Activated B cell treated with CpG ODN at 0.5 μM for 24 hours (primary cell): ENCODE measurements at regions not wholly inside any gene's neighbourhood (a gene's known extent, or its start where the extent isn't known, plus 50 kb on each side); places are given as distances from the start of the nearest gene placed in this dataset.

ENCODE experiments used
- ATAC-seq: fragments of 200-7000 bp; cut with Tn5 transposase; one replicate; pipeline ENCODE4 v1.10.0; 2021; ENCODE audit warnings: low read depth, mild to moderate bottlenecking, moderate library complexity
- CTCF ChIA-PET: fragments of 350-600 bp; sonication (Branson Sonifier 250); formaldehyde crosslinking; loops from one replicate; lab custom pipeline; 2021; ENCODE audit warnings: antibody characterized with exemption; lab: Charles Lee
- POLR2A ChIA-PET: fragments of 350-600 bp; sonication (Branson Sonifier 250); formaldehyde crosslinking; loops from one replicate; lab custom pipeline; 2021; ENCODE audit warnings: antibody characterized with exemption; lab: Charles Lee
- DNase-seq: peaks from one replicate; pipeline ENCODE4 v3.0.0; 2022
- H3K27ac Mint-ChIP-seq: one replicate; pipeline ENCODE4 v1.8.0; 2020; ENCODE audit warnings: mixed read lengths
- H3K27me3 Mint-ChIP-seq: one replicate; pipeline ENCODE4 v1.8.0; 2021; ENCODE audit warnings: mixed read lengths
- H3K36me3 Mint-ChIP-seq: one replicate; pipeline ENCODE4 v1.8.0; 2021; ENCODE audit warnings: low read depth, mixed read lengths
- H3K4me1 Mint-ChIP-seq: one replicate; pipeline ENCODE4 v1.8.0; 2021; ENCODE audit warnings: mixed read lengths
- H3K4me3 Mint-ChIP-seq: one replicate; pipeline ENCODE4 v1.8.0; 2020; ENCODE audit warnings: mild to moderate bottlenecking, mixed read lengths
- H3K9me3 Mint-ChIP-seq: one replicate; pipeline ENCODE4 v1.8.0; 2020; ENCODE audit warnings: mixed read lengths
- CTCF ChIP-seq: fragments of 200-600 bp; IDR thresholded peaks from one replicate; pipeline ENCODE4 v1.8.0; 2022; ENCODE audit warnings: antibody characterized with exemption, mild to moderate bottlenecking
- intact Hi-C: fragments of 100-400 bp; cut with micrococcal nuclease; formaldehyde crosslinking; loops from one replicate; pipeline ENCODE4 v1.15.1; 2024

- CTCF ChIA-PET = no interaction called here
These were observed 198.1 kb downstream of the CSNK1G3 start for GRCh38 chr5:123710031-123710430.

GRCh38 chr5:123709422-123709821 is 197.4 kb downstream of the CSNK1G3 start:
- Mint-ChIP-seq H3K27me3 (no peaks in the 10 kb centered on the region), H3K9me3 (peaks cover 23% of the 10 kb centered on the region), H3K36me3 (no peaks in the 10 kb centered on the region), H3K4me3 (no peak overlapping the region), H3K4me1 (no peaks in the 10 kb centered on the region), H3K27ac (no peak overlapping the region)
- ATAC-seq (no peak), DNase-seq (no peak)
- no peak for TF ChIP-seq CTCF
- CTCF ChIA-PET = no interaction called here
- intact Hi-C loops = no loop called here
- POLR2A ChIA-PET = no interaction called here

More at GRCh38 chr5:123710031-123710430, 198.1 kb downstream of the CSNK1G3 start:
- ATAC-seq (no peak), DNase-seq (no peak)
- Mint-ChIP-seq H3K4me1 (no peaks in the 10 kb centered on the region), H3K9me3 (peaks cover 23% of the 10 kb centered on the region), H3K4me3 (no peak overlapping the region), H3K27me3 (no peaks in the 10 kb centered on the region), H3K36me3 (no peaks in the 10 kb centered on the region), H3K27ac (no peak overlapping the region)
- intact Hi-C loops = no loop called here
- POLR2A ChIA-PET = no interaction called here
- no peak for TF ChIP-seq CTCF

- ATAC-seq (no peak), DNase-seq (no peak)
- no peak for TF ChIP-seq CTCF
- Mint-ChIP-seq H3K4me1 (no peaks in the 10 kb centered on the region), H3K36me3 (no peaks in the 10 kb centered on the region), H3K27me3 (no peaks in the 10 kb centered on the region), H3K27ac (no peak overlapping the region), H3K9me3 (peaks cover 22% of the 10 kb centered on the region), H3K4me3 (no peak overlapping the region)
- intact Hi-C loops = no loop called here
- ChIA-PET CTCF (no interaction called here), POLR2A (no interaction called here)
These were observed 196.3 kb downstream of the CSNK1G3 start for GRCh38 chr5:123708074-123708806.

GRCh38 chr5:123706531-123706930 is 194.6 kb downstream of the CSNK1G3 start:
- ATAC-seq = no peak
- no peak for DNase-seq
- no peak overlapping the region for H3K27ac Mint-ChIP-seq
- peaks cover 12% of the 10 kb centered on the region for H3K9me3 Mint-ChIP-seq
- no peak overlapping the region for H3K4me3 Mint-ChIP-seq
- H3K27me3 Mint-ChIP-seq = no peaks in the 10 kb centered on the region
- no peaks in the 10 kb centered on the region for H3K4me1 Mint-ChIP-seq
- no peaks in the 10 kb centered on the region for H3K36me3 Mint-ChIP-seq
- intact Hi-C loops = no loop called here
- CTCF ChIA-PET = no interaction called here
- POLR2A ChIA-PET = no interaction called here
- TF ChIP-seq CTCF = no peak

GRCh38 chr5:123705741-123706140 is 193.8 kb downstream of the CSNK1G3 start:
- no peak for TF ChIP-seq CTCF
- DNase-seq = no peak
- no peaks in the 10 kb centered on the region for H3K36me3 Mint-ChIP-seq
- intact Hi-C loops = no loop called here
- no peak for ATAC-seq
- CTCF ChIA-PET = no interaction called here
- H3K4me3 Mint-ChIP-seq = no peak overlapping the region
- H3K4me1 Mint-ChIP-seq = no peaks in the 10 kb centered on the region
- H3K27ac Mint-ChIP-seq = no peak overlapping the region
- no peaks in the 10 kb centered on the region for H3K27me3 Mint-ChIP-seq
- POLR2A ChIA-PET = no interaction called here
- H3K9me3 Mint-ChIP-seq = peaks cover 8% of the 10 kb centered on the region
